GM19351 (cell line): ENCODE measurements at regions not wholly inside any gene's neighbourhood (a gene's known extent, or its start where the extent isn't known, plus 50 kb on each side); places are given as distances from the start of the nearest gene placed in this dataset.
"Not testable (repeated sequence)": the region's sequence is repeated elsewhere in the genome, so short reads cannot be mapped to it uniquely, and the experiment has no call there.

ENCODE experiments used
- ATAC-seq: cut with Tn5 transposase; IDR thresholded peaks from one replicate; pipeline ENCODE4 v1.9.1; 2021; ENCODE audit warnings: mild to moderate bottlenecking, moderate library complexity; ENCODE audit not compliant: unreplicated experiment

DNA sequence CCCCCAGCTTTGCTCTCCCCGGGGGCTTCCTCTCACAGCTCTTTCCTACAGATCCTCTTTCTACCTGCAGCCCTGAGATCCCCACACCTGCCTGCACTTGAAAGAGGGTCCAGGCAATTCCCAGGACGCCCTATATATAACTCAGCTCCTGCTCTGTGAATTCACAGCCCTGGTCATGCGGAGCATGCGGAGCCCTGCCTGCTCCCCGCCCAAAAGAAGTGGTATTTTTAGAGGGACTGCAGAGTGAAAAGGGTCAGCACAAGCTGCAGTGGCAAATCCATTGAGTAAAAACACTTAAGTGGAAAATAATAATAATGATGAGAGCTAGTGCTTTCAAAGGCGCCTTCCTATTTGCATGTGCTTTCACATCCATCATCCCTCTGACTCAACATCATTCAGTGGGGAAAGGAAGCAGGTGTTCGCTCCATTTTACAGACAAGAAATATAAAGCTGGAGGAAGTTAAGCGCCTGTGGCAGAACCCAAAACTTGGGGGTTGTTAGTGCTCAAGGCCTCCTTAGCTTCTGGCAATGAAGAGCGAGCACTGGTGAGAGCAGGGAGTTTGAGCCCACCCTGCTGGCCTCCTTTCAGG, 76.3 kb upstream of the LIPC start:
- ATAC-seq = no peak

DNA sequence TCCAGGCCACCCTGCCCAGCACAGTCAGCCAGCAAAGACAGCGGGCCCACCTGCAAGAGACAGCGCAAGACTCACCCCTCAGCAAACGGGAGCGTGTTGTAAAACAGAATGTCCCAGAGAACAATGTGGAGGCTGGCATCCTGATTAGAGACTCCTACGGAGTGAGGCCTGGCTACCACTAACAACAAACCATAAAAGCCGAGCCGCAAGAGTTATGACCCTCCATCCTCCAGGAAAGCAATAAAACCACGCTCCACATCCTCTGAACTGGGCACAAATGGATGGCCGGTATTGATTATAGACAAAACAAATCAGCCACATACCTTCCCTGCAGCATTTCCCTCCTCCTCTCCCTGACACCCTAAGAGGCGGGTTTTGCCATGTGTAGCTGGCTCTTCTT, 75.8 kb upstream of the LIPC start:
- ATAC-seq = no peak

DNA sequence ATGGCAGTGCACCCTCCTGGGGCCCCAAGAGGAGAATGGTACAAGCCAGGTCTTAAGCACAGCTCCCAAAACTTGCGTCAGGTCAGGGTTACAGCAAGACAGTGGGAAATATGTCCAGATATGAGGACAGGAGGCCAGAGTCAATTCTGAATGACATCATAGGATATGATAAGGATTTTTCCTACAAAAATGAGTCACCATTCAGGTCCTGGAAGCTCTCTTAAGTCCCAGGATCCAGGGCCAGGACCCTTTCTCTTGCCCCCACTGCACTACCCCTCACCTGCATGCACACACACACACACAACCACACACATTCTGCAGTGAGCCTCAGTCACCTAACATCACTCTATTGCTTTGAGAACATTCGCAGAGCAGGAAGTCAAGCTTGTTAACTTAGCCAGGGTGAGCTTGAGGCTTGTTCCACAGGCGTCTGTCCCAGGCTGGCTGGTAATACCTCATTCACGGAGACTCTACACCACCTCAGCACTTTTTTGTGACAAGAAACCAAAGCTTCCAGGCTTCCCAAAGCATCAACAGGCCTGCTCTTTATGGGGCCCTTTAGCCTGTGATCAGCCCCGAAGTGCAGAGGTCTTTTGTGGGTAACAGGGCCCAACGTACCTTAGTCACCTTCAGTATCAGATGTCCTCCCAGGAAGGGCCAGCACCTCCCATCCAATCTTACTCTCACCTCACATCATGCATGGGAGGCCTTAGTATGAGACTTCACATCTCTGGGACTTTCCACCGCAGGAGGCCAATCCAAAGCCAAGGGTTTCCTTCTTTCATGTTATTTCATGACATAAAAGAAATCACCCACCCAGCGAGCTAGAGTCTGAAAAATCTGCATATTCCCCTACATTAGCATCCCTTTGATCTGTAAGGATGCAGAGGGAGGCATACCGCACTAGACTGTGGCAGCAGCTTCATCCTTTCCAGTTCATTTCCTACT, 74.0 kb upstream of the LIPC start:
- no peak for ATAC-seq

DNA sequence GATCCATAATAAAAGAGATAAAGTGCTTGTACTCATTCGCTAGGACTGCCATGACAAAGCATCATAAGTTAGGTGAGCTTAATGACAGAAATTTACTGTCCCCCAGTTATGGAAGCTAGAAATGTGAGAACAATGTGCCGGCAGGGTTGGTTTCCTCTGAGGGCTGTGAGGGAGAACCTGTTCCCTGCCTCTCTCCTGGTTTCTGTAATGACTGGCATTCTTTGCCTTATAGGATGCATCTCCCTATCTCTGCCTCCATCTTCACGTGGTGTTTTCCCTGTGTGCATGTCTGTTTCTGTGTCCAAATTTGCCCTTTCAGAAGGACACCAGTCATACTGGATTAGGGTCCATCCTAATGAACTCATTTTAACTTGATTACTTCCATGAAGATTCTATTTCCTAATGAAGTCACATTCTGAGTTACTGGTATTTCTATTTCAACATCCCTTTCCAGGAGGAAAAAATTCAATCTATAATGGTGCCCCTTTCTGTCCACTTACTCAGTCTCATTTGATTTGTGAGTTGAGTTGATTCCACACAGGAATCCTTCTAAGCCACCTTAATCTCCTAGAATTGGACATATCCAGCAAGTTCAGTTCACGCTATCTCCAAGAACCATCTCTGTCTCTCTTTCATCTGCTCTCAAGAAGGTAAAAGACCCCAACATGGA, 71.2 kb upstream of the LIPC start:
- no peak for ATAC-seq

DNA sequence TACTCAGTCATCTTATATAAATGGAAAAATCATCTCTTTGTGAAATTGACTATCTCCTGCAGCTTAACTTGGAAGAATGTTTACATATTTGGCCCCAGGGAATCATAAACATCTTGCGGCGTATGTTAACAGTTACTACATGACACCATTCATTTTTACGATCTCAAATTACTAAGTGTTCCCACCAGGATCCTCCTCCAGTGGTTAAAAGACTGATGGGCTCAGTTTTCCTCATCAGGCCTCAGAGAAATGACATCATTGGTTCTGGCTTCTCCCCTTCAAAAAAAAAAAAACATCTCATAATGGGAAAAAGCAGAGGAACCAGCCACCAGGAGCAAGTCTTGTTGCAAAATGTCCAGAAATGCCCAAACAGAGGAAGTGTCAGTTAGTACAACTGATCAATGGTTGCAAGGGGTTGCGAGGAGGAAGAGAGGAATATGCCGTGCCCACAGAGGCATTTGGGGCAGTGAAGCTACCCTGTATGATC, 70.5 kb upstream of the LIPC start:
- no peak for ATAC-seq

DNA sequence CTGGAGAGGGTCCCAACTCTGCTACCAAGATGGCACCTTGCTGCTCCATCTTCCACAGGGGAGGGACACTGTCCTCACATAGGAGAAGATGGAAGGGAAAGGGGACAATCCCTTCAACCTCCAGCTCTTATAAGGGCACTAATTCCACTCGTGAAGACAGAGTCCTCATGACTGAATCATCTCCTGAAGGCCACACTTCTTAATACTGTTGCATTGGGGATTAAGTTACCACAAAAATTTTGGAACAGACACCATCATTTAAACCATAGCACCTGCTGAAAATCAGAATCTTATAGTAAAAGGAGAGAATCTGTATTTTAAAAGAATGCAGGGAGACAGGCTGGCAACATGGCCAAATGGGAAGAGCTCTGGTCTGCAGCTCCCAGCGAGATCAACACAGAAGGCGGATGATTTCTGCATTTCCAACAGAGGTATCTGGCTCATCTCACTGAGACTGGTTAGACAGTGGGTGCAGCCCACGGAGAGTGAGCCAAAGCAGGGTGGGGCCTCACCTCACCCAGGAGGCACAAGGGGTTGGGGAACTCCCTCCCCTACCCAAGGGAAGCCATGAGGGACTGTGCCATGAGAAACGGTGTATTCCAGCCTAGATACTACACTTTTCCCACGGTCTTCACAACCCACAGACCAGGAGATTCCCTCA, 69.4 kb upstream of the LIPC start:
- no peak for ATAC-seq

DNA sequence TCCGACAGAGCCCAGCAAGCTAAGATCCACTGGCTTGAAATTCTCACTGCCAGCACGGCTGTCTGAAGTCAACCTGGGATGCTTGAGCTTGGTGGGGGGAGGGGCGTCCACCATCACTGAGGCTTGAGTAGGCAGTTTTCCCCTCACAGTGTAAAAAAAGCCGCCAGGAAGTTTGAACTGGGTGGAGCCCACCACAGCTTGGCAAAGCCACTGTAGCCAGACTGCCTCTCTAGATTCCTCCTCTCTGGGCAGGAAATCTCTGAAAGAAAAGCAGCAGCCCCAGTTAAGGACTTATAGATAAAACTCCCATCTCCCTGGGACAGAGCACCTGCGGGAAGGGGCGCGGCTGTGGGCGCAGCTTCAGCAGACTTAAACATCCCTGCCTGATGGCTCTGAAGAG, 68.7 kb upstream of the LIPC start:
- not testable (repeated sequence) for ATAC-seq

DNA sequence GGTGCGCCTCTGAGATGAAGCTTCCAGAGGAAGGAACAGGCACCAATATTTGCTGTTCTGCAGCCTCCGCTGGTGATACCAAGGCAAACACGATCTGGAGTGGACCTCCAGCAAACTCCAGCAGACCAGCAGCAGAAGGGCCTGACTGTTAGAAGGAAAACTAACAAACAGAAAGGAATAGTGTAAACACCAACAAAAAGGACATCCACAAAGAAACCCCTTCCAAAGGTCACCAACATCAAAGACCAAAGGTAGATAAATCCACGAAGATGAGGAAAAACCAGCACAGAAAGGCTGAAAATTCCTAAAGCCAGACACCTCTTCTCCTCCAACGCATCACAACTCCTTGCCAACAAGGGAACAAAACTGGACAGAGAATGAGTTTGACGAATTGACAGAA, 68.1 kb upstream of the LIPC start:
- not testable (repeated sequence) for ATAC-seq

DNA sequence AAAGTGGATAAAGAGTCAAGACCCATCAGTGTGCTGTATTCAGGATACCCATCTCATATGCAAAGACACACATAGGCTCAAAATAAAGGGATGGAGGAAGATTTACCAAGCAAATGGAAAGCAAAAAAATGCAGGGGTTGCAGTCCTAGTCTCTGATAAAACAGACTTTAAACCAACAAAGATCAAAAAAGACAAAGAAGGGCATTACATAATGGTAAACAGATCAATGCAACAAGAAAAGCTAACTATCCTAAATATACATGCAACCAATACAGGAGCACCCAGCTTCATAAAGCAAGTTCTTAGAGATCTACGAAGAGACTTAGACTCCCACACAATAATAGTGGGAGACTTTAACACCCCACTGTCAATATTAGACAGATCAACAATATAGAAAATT, 66.7 kb upstream of the LIPC start:
- not testable (repeated sequence) for ATAC-seq

DNA sequence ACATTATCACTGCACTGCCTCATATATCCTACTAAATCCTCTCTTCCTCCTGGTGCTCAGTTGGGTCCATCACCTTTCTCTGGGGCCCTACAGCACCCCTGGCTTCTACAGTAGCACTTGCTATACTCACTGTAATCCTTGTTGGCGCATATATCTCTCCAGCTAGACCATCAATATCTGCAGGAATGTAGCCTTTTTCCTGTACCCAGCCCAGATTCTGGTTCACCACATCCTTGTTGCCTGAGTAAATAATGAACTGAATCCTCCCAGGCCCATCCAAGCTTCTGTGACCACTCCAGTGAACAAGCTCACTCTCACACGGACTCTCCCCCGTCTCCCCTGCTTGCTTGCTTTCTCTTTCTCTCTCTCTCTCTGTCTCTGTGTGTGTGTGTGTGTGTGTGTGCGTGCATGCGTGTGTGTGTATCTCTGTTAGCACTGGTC, 62.5 kb upstream of the LIPC start:
- ATAC-seq = peak; percentile 70

DNA sequence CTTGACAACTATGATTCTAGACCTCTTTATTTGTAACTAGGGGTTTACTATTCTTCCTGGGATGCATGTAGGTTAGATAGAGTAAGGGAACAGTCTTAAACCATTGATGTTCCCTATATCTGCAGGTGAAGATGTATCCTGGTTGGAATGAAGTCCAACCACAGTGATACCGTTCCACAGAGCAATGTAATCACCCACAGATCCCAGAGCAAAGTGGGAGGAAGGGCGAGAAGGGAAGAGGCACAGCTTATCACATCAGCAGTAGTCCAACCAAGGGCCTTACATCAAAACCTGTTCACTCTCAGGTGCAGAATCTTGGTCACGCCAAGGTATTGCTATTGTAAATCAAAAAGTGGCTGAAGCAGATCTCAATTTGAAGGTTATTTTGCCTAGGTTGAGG, 61.8 kb upstream of the LIPC start:
- no peak for ATAC-seq

DNA sequence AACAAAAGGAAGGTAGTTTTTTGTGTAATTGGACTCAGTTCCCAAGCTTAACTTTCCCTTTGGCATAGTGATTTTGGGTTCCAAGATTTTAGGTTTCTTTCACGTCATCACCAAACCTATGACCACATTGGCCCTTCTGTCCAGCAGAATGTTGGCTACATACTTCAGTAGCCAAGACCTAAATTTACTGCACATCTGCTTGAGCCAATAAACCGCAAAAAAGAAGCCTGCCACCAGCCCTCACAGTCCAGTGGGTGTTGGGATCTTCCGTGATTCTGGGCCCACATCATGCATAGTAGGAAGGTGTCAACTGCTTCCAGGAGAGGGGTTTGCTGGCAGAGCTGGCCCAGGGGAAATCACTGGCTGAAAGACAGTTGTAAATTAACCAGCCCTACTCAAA, 57.6 kb upstream of the LIPC start:
- ATAC-seq = no peak

DNA sequence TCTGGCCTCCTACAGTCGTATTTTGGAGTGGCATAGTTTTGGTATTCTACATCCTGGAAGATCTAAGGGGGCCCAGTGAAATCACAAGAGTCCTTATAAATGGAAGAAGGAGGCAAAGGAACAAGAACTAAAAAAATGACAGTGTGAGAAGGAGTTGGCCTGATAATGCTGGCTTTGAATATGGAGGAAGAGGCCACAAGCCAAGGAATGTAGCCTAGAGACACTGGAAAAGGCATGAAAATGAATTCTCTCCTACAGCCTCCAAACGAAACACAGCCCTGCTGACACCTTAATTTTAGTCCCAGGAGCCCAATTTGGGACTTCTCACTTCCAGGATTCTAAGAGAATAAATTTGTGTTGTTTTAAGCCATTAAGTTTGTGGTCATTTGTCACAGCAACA, 54.6 kb upstream of the LIPC start:
- no peak for ATAC-seq

DNA sequence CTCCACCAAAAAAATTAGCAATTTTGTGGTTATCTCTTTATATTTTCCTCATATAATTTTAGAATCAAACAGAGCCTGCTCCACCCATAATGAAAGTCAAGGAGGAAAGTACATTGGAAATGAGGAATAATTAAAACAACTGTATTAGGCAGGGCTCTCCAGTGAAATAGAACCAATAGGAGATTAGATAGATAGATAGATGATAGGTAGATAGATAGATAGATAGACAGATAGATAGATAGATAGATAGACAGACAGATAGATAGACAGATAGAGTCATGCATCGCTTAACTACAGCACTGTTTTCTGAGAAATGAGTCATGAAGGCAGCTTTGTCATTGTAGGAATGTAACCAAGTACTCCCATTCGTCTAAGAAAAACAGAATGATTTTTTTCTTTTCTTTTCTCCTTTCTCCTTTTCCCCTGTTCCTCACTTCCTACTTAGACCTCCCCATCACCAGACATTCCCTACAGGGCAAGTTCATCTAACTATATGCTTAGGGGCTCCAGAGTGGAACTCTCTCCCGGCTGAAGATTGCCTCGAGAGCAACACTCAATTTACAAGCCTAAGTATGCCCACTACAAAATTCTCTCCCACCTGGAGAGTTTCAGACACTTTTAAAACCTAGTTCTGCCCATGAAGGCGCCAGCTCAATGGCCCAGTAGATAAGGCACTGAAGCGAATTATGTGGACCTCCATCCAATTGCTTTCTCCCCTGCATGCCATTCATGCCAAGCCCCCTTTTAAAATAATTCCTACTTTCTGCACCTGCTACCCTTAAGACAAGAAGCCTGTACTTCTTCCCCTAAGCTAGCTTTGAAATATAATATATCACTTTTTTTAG, 53.3 kb upstream of the LIPC start:
- no peak for ATAC-seq

DNA sequence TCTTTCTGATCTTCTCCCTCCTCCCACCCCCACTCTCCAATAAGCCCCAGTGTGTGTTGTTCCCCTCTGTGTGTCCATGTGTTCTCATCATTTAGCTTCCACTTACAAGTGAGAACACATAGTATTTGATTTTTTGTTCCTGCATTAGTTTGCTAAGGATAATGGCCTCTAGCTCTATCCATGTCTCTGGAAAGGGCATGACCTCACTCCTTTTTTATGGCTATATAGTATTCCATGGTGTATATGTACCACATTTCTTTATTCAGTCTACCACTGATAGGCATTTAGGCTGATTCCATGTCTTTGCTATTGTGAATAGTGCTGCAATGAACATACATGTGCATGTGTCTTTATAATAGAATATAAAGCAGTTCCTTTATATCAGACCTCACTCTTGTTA, 52.3 kb upstream of the LIPC start:
- ATAC-seq = not testable (repeated sequence)

DNA sequence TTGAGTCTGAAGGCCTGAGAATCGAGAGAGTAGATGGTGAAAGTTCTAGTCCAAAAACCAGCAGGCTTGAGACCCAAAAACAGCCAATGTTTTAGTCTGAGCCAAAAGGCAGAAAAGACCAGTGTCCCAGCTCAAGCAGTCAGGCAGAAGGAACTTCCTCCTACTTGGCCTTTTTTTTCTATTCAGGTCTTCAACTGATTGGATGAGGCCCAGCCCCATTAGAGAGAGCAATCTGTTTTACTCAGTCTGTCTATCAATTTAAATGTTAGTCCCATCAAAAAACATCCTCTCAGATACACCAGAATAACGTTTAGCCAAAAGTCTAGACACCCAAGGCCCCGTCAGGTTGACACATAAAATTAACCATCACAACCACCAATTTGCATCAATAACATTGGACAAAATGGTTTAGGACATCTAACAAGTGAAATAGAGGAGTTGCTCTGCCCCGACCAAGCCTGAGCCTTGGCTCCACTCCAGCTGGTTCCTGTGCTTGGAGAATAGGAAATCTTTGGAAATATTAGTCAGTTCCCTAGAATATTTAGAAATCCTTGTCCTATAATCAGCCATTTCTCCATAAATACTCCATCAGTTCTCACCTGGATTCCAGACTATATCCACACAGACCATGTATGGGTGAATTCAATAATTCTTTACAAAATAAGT, 51.4 kb upstream of the LIPC start:
- no peak for ATAC-seq

DNA sequence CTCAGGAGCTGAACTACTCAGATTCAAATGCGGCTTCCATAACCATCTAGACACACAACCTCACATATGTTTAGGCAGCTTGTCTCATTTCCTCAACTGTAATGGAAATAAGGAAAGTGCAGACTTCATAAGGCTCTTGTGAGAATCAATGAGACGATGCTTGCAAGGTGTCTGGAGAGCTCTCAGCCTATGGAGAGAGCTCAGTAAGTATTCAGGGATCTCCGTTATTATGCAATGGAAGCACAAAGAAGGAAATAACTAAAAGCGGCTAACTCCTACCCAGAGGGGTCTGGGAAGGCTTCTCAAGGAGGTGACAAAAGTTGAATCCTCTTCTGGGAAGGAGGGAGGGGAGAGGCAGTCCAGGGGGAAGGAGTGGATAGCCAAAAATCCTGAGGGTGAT, 50.1 kb upstream of the LIPC start:
- ATAC-seq = no peak
